ENCODE measurements at regions not wholly inside any gene's neighbourhood (a gene's known extent, or its start where the extent isn't known, plus 50 kb on each side); places are given as distances from the start of the nearest gene placed in this dataset.

GRCh38 chr4:123740236-123740635 lies 343.6 kb downstream of the SPRY1 start:
- TF ChIP-seq EZH2 (IDR thresholded peaks at IDR 0.05; ENCODE audit: borderline replicate concordance, insufficient read depth, low read depth, low read length, poor library complexity, severe bottlenecking): no peak
- TF ChIP-seq, protein P1, sequence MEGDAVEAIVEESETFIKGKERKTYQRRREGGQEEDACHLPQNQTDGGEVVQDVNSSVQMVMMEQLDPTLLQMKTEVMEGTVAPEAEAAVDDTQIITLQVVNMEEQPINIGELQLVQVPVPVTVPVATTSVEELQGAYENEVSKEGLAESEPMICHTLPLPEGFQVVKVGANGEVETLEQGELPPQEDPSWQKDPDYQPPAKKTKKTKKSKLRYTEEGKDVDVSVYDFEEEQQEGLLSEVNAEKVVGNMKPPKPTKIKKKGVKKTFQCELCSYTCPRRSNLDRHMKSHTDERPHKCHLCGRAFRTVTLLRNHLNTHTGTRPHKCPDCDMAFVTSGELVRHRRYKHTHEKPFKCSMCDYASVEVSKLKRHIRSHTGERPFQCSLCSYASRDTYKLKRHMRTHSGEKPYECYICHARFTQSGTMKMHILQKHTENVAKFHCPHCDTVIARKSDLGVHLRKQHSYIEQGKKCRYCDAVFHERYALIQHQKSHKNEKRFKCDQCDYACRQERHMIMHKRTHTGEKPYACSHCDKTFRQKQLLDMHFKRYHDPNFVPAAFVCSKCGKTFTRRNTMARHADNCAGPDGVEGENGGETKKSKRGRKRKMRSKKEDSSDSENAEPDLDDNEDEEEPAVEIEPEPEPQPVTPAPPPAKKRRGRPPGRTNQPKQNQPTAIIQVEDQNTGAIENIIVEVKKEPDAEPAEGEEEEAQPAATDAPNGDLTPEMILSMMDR (IDR thresholded peaks at IDR 0.05): no peak

Measured in B cell (primary cell).